ENCODE measurements at regions not wholly inside any gene's neighbourhood (a gene's known extent, or its start where the extent isn't known, plus 50 kb on each side); places are given as distances from the start of the nearest gene placed in this dataset.

DNA sequence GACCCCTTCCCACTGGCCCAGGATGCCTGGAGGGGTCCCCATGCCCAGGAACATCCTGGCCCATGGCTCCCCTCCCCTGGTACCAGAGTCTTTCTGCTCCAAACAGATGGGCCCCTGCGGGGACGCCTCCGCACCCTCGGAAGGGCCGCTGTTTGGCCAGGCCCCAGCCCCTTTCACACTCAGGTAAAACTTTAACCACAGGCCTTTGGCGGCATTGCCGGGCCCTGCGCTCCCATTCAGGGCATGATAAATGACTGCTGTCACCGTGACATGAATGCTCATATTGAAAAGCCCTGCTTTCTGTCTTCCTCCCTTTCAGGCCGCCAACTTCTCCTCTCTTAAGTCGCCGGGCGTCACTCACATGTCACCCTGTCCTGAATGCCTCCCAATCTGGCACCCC is 141.5 kb upstream of the TOP1 start:
- TF ChIP-seq, protein P1, sequence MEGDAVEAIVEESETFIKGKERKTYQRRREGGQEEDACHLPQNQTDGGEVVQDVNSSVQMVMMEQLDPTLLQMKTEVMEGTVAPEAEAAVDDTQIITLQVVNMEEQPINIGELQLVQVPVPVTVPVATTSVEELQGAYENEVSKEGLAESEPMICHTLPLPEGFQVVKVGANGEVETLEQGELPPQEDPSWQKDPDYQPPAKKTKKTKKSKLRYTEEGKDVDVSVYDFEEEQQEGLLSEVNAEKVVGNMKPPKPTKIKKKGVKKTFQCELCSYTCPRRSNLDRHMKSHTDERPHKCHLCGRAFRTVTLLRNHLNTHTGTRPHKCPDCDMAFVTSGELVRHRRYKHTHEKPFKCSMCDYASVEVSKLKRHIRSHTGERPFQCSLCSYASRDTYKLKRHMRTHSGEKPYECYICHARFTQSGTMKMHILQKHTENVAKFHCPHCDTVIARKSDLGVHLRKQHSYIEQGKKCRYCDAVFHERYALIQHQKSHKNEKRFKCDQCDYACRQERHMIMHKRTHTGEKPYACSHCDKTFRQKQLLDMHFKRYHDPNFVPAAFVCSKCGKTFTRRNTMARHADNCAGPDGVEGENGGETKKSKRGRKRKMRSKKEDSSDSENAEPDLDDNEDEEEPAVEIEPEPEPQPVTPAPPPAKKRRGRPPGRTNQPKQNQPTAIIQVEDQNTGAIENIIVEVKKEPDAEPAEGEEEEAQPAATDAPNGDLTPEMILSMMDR (IDR thresholded peaks at IDR 0.05) = no peak
- TF ChIP-seq EP300 (IDR thresholded peaks at IDR 0.05) = no peak
